GM23338 (cell line): ENCODE measurements at regions not wholly inside any gene's neighbourhood (a gene's known extent, or its start where the extent isn't known, plus 50 kb on each side); places are given as distances from the start of the nearest gene placed in this dataset.
"Not testable (repeated sequence)": the region's sequence is repeated elsewhere in the genome, so short reads cannot be mapped to it uniquely, and the experiment has no call there.

Experiments used
- ATAC-seq: fragments of 200-7000 bp; cut with Tn5 transposase; 3 replicates; pipeline ENCODE4 v1.9.1; 2020
- DNase-seq: peaks from one replicate; pipeline ENCODE4 v3.0.0-alpha.2; 2015; ENCODE audit warnings: low spot score
- H2AFZ ChIP-seq: fragments of 200-600 bp; sonication (generic); 2 replicates; pipeline ENCODE4 v1.8.0; 2016; ENCODE audit warnings: antibody characterized with exemption, mild to moderate bottlenecking, moderate library complexity
- H3F3A ChIP-seq: fragments of 200-600 bp; sonication (generic); replicated peaks from 2 replicates; pipeline ENCODE4 v1.8.0; 2017; ENCODE audit warnings: antibody characterized with exemption, mixed run types, low read depth
- H3K27ac ChIP-seq: fragments of 200-600 bp; sonication (generic); 2 replicates; pipeline ENCODE4 v1.6.1; 2016; ENCODE audit warnings: low read depth
- H3K27me3 ChIP-seq: fragments of 200-600 bp; sonication (generic); 2 replicates; pipeline ENCODE4 v1.8.0; 2016; ENCODE audit warnings: mild to moderate bottlenecking, mixed run types, moderate library complexity; ENCODE audit not compliant: insufficient read depth
- H3K36me3 ChIP-seq: fragments of 200-600 bp; sonication (generic); 2 replicates; pipeline ENCODE4 v1.8.0; 2016; ENCODE audit warnings: mild to moderate bottlenecking; ENCODE audit not compliant: insufficient read depth
- H3K4me1 ChIP-seq: fragments of 200-600 bp; sonication (generic); 2 replicates; pipeline ENCODE4 v1.8.0; 2016; ENCODE audit warnings: mild to moderate bottlenecking, moderate library complexity; ENCODE audit not compliant: insufficient read depth
- H3K4me2 ChIP-seq: fragments of 200-600 bp; sonication (generic); 2 replicates; pipeline ENCODE4 v1.7.1; 2017; ENCODE audit warnings: mixed run types
- H3K4me3 ChIP-seq: fragments of 200-600 bp; sonication (generic); 2 replicates; pipeline ENCODE4 v1.6.1; 2016; ENCODE audit warnings: mixed run types
- H3K79me2 ChIP-seq: fragments of 200-600 bp; sonication (generic); replicated peaks from 2 replicates; pipeline ENCODE4 v1.8.0; 2017; ENCODE audit warnings: mild to moderate bottlenecking; ENCODE audit not compliant: insufficient read depth
- H3K9me2 ChIP-seq: fragments of 200-600 bp; sonication (generic); 2 replicates; pipeline ENCODE4 v1.8.0; 2017; ENCODE audit not compliant: insufficient read depth
- H4K20me1 ChIP-seq: fragments of 200-600 bp; sonication (generic); replicated peaks from 2 replicates; pipeline ENCODE4 v1.8.0; 2017; ENCODE audit warnings: mild to moderate bottlenecking; ENCODE audit not compliant: insufficient read depth
- H3K27ac Mint-ChIP-seq: 2 replicates; pipeline ENCODE4 v1.8.0; 2020; ENCODE audit warnings: inconsistent platforms, mild to moderate bottlenecking, moderate library complexity, mixed read lengths
- H3K27me3 Mint-ChIP-seq: 3 replicates; pipeline ENCODE4 v1.8.0; 2022; ENCODE audit warnings: low read depth, mild to moderate bottlenecking, moderate library complexity, mixed read lengths, inconsistent platforms; ENCODE audit not compliant: insufficient read depth, poor library complexity
- H3K36me3 Mint-ChIP-seq: 3 replicates; pipeline ENCODE4 v1.8.0; 2021; ENCODE audit warnings: low read depth, mild to moderate bottlenecking, inconsistent platforms, moderate library complexity, mixed read lengths
- H3K4me1 Mint-ChIP-seq: 3 replicates; pipeline ENCODE4 v1.8.0; 2020; ENCODE audit warnings: mild to moderate bottlenecking, inconsistent platforms, mixed read lengths
- H3K4me3 Mint-ChIP-seq: 3 replicates; pipeline ENCODE4 v1.8.0; 2021; ENCODE audit warnings: moderate library complexity, mild to moderate bottlenecking, inconsistent platforms, mixed read lengths
- H3K9me3 Mint-ChIP-seq: 3 replicates; pipeline ENCODE4 v1.8.0; 2020; ENCODE audit warnings: moderate library complexity, mild to moderate bottlenecking, inconsistent platforms, mixed read lengths
- CREB1 ChIP-seq: fragments of 250-450 bp; sonication (Bioruptor Pico); IDR thresholded peaks from 2 replicates; pipeline ENCODE4 v1.5.0; 2020; ENCODE audit warnings: low read depth, mild to moderate bottlenecking, moderate library complexity
- EZH2 ChIP-seq: fragments of 200-600 bp; sonication (generic); IDR thresholded peaks from one replicate; pipeline ENCODE4 v1.8.0; 2017; ENCODE audit warnings: antibody characterized with exemption, mild to moderate bottlenecking, low read depth; ENCODE audit not compliant: unreplicated experiment
- JUNB ChIP-seq: IDR thresholded peaks from one replicate; pipeline ENCODE4 v1.6.1; 2016; ENCODE audit warnings: antibody characterized with exemption; ENCODE audit not compliant: unreplicated experiment
- NANOG ChIP-seq: IDR thresholded peaks from 2 replicates; pipeline ENCODE4 v1.6.1; 2016; ENCODE audit warnings: antibody characterized with exemption, borderline replicate concordance
- POLR2AphosphoS5 ChIP-seq: IDR thresholded peaks from 2 replicates; pipeline ENCODE4 v1.6.1; 2016; ENCODE audit warnings: antibody characterized with exemption, low read depth
- STAT1 ChIP-seq: IDR thresholded peaks from one replicate; pipeline ENCODE4 v1.6.1; 2016; ENCODE audit warnings: antibody characterized with exemption; ENCODE audit not compliant: unreplicated experiment
- ZNF114 ChIP-seq: fragments of 250-450 bp; sonication (Bioruptor Pico); IDR thresholded peaks from 2 replicates; pipeline ENCODE4 v1.5.0; 2020; ENCODE audit warnings: mild to moderate bottlenecking, moderate library complexity
- ZNF331 ChIP-seq: fragments of 250-450 bp; sonication (Bioruptor Pico); IDR thresholded peaks from 2 replicates; pipeline ENCODE4 v1.5.0; 2020; ENCODE audit warnings: low read depth, mild to moderate bottlenecking, moderate library complexity
- TF ChIP-seq, protein P1 (sequence below): IDR thresholded peaks from one replicate; pipeline ENCODE4 v1.6.1; 2018; ENCODE audit warnings: antibody characterized with exemption; ENCODE audit not compliant: unreplicated experiment
- TF ChIP-seq, protein P2 (sequence below): fragments of 250-450 bp; sonication (Bioruptor Pico); IDR thresholded peaks from 2 replicates; pipeline ENCODE4 v1.5.0; 2020; ENCODE audit warnings: mild to moderate bottlenecking, moderate library complexity

- H3K4me3 ChIP-seq, H2AFZ ChIP-seq, ATAC-seq, H3K9me3 Mint-ChIP-seq, H3K4me2 ChIP-seq, H3K9me2 ChIP-seq, H3K79me2 ChIP-seq, H4K20me1 ChIP-seq, H3K27ac ChIP-seq, H3K4me1 Mint-ChIP-seq, H3K36me3 Mint-ChIP-seq, H3K27me3 ChIP-seq, H3K4me1 ChIP-seq, DNase-seq, H3K27ac Mint-ChIP-seq, H3K4me3 Mint-ChIP-seq, H3K27me3 Mint-ChIP-seq, H3K36me3 ChIP-seq, H3F3A ChIP-seq: not testable (repeated sequence)
- TF ChIP-seq, protein P1, sequence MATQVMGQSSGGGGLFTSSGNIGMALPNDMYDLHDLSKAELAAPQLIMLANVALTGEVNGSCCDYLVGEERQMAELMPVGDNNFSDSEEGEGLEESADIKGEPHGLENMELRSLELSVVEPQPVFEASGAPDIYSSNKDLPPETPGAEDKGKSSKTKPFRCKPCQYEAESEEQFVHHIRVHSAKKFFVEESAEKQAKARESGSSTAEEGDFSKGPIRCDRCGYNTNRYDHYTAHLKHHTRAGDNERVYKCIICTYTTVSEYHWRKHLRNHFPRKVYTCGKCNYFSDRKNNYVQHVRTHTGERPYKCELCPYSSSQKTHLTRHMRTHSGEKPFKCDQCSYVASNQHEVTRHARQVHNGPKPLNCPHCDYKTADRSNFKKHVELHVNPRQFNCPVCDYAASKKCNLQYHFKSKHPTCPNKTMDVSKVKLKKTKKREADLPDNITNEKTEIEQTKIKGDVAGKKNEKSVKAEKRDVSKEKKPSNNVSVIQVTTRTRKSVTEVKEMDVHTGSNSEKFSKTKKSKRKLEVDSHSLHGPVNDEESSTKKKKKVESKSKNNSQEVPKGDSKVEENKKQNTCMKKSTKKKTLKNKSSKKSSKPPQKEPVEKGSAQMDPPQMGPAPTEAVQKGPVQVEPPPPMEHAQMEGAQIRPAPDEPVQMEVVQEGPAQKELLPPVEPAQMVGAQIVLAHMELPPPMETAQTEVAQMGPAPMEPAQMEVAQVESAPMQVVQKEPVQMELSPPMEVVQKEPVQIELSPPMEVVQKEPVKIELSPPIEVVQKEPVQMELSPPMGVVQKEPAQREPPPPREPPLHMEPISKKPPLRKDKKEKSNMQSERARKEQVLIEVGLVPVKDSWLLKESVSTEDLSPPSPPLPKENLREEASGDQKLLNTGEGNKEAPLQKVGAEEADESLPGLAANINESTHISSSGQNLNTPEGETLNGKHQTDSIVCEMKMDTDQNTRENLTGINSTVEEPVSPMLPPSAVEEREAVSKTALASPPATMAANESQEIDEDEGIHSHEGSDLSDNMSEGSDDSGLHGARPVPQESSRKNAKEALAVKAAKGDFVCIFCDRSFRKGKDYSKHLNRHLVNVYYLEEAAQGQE, result peak; percentile 50
These were observed 248.3 kb downstream of the ADCYAP1 start for GRCh38 chr18:1152958-1153357.

DNA sequence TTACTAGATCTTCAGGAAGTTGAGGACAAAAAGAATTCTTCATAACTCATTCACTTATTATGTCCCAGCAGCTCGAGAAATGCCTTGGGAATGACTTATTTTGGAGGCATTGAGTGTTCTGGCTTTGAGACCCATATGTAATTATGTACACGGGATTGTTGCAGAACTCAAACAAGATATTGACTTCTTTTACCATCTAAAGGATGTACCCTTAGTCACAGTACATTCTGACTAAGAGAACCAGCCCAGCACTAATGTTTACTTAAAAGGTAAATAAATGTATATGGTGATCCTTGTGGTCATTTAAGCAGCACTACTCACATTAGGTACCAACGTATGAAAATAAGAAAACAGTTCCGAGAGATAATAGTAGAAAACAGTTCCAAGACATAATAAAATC, 268.9 kb downstream of the ADCYAP1 start:
- Mint-ChIP-seq H3K27me3 (no peaks in the 10 kb centered on the region), H3K36me3 (peaks cover 10% of the 10 kb centered on the region; the same call in 2 of the 3 replicates), H3K4me3 (no peak overlapping the region), H3K27ac (no peak overlapping the region), H3K4me1 (no peaks in the 10 kb centered on the region), H3K9me3 (peaks cover 16% of the 10 kb centered on the region; the same call in 2 of the 3 replicates)
- Histone ChIP-seq H3F3A (no peaks in the 10 kb centered on the region), H3K27me3 (no peaks in the 10 kb centered on the region), H3K27ac (no peak overlapping the region), H3K79me2 (no peaks in the 10 kb centered on the region), H3K36me3 (no peaks in the 10 kb centered on the region), H2AFZ (no peak overlapping the region), H3K4me1 (no peaks in the 10 kb centered on the region), H3K9me2 (no peaks in the 10 kb centered on the region), H3K4me3 (no peak overlapping the region), H3K4me2 (no peak overlapping the region), H4K20me1 (no peaks in the 10 kb centered on the region)
- no peak for ATAC-seq
- DNase-seq, result no peak
- TF ChIP-seq ZNF114 (no peak), POLR2AphosphoS5 (no peak), STAT1 (no peak), JUNB (no peak), NANOG (no peak), ZNF331 (CRISPR knock-in tag) (no peak), CREB1 (CRISPR knock-in tag) (no peak), EZH2 (no peak)
- TF ChIP-seq, protein P1, result no peak
- TF ChIP-seq, protein P2, sequence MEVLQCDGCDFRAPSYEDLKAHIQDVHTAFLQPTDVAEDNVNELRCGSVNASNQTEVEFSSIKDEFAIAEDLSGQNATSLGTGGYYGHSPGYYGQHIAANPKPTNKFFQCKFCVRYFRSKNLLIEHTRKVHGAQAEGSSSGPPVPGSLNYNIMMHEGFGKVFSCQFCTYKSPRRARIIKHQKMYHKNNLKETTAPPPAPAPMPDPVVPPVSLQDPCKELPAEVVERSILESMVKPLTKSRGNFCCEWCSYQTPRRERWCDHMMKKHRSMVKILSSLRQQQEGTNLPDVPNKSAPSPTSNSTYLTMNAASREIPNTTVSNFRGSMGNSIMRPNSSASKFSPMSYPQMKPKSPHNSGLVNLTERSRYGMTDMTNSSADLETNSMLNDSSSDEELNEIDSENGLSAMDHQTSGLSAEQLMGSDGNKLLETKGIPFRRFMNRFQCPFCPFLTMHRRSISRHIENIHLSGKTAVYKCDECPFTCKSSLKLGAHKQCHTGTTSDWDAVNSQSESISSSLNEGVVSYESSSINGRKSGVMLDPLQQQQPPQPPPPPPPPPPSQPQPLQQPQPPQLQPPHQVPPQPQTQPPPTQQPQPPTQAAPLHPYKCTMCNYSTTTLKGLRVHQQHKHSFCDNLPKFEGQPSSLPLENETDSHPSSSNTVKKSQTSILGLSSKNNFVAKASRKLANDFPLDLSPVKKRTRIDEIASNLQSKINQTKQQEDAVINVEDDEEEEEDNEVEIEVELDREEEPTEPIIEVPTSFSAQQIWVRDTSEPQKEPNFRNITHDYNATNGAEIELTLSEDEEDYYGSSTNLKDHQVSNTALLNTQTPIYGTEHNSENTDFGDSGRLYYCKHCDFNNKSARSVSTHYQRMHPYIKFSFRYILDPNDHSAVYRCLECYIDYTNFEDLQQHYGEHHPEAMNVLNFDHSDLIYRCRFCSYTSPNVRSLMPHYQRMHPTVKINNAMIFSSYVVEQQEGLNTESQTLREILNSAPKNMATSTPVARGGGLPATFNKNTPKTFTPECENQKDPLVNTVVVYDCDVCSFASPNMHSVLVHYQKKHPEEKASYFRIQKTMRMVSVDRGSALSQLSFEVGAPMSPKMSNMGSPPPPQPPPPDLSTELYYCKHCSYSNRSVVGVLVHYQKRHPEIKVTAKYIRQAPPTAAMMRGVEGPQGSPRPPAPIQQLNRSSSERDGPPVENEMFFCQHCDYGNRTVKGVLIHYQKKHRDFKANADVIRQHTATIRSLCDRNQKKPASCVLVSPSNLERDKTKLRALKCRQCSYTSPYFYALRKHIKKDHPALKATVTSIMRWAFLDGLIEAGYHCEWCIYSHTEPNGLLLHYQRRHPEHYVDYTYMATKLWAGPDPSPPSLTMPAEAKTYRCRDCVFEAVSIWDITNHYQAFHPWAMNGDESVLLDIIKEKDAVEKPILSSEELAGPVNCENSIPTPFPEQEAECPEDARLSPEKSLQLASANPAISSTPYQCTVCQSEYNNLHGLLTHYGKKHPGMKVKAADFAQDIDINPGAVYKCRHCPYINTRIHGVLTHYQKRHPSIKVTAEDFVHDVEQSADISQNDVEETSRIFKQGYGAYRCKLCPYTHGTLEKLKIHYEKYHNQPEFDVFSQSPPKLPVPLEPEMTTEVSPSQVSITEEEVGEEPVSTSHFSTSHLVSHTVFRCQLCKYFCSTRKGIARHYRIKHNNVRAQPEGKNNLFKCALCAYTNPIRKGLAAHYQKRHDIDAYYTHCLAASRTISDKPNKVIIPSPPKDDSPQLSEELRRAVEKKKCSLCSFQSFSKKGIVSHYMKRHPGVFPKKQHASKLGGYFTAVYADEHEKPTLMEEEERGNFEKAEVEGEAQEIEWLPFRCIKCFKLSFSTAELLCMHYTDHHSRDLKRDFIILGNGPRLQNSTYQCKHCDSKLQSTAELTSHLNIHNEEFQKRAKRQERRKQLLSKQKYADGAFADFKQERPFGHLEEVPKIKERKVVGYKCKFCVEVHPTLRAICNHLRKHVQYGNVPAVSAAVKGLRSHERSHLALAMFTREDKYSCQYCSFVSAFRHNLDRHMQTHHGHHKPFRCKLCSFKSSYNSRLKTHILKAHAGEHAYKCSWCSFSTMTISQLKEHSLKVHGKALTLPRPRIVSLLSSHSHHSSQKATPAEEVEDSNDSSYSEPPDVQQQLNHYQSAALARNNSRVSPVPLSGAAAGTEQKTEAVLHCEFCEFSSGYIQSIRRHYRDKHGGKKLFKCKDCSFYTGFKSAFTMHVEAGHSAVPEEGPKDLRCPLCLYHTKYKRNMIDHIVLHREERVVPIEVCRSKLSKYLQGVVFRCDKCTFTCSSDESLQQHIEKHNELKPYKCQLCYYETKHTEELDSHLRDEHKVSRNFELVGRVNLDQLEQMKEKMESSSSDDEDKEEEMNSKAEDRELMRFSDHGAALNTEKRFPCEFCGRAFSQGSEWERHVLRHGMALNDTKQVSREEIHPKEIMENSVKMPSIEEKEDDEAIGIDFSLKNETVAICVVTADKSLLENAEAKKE (CRISPR knock-in tag), result no peak
